Fibroblast of lung (primary cell): ENCODE measurements at regions not wholly inside any gene's neighbourhood (a gene's known extent, or its start where the extent isn't known, plus 50 kb on each side); places are given as distances from the start of the nearest gene placed in this dataset.

Experiments
- CTCF ChIP-seq, 2 donors: IDR thresholded peaks in 1 of 2; conservative IDR thresholded peaks in 1 of 2; 1 replicate in 1 of 2; 2 replicates in 1 of 2; pipeline ENCODE4 v1.5.1; 2011 to 2012; ENCODE audit warnings: low read length in 2 of 2, control low read depth in 1 of 2, inconsistent platforms in 1 of 2, low read depth in 1 of 2, mild to moderate bottlenecking in 1 of 2
- EZH2 ChIP-seq: IDR thresholded peaks from 2 replicates; pipeline ENCODE4 v1.5.1; 2012; ENCODE audit warnings: low read length, control low read depth, mild to moderate bottlenecking; ENCODE audit errors: missing control alignments

- TF ChIP-seq EZH2 (no peak), CTCF (conservative IDR thresholded peaks at IDR 0.05 in 1 of 2, IDR thresholded peaks at IDR 0.05 in 1 of 2; ENCODE audit: low read depth in 1 of 2, low read length in 2 of 2) (no peak)
These were observed 254.3 kb downstream of the ZEB2 start for GRCh38 chr2:144265654-144266053.
